ENCODE measurements at regions not wholly inside any gene's neighbourhood (a gene's known extent, or its start where the extent isn't known, plus 50 kb on each side); places are given as distances from the start of the nearest gene placed in this dataset.

DNA sequence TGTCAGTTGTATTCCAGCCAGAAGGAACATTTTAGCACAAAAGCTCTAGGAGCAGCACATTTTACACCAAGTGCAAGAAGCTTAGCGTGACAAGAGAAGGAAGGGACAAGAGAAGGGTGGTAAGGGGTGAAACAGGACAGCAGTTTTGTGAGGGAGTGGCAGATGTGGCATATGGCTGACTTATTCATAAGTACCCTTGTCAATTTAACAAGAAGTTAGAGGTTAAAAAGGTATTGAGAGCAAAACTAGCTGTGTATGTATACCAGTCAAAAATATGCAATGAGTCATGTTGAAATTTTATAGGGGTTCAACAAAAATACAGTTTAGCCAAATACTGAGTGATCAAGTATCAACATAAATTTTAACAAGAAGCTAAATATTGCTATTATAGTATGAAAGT lies 561.5 kb upstream of the POT1 start:
- Histone ChIP-seq H3K27ac (ENCODE audit: insufficient read depth, low read length) (no peak overlapping the region), H2AFZ (ENCODE audit: low read length) (no peak overlapping the region)
- TF ChIP-seq, protein P1, sequence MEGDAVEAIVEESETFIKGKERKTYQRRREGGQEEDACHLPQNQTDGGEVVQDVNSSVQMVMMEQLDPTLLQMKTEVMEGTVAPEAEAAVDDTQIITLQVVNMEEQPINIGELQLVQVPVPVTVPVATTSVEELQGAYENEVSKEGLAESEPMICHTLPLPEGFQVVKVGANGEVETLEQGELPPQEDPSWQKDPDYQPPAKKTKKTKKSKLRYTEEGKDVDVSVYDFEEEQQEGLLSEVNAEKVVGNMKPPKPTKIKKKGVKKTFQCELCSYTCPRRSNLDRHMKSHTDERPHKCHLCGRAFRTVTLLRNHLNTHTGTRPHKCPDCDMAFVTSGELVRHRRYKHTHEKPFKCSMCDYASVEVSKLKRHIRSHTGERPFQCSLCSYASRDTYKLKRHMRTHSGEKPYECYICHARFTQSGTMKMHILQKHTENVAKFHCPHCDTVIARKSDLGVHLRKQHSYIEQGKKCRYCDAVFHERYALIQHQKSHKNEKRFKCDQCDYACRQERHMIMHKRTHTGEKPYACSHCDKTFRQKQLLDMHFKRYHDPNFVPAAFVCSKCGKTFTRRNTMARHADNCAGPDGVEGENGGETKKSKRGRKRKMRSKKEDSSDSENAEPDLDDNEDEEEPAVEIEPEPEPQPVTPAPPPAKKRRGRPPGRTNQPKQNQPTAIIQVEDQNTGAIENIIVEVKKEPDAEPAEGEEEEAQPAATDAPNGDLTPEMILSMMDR (conservative IDR thresholded peaks at IDR 0.05 in 1 of 2, IDR thresholded peaks at IDR 0.05 in 1 of 2; ENCODE audit: low read depth in 1 of 2, low read length in 2 of 2), result no peak
- no peak for TF ChIP-seq EZH2 (IDR thresholded peaks at IDR 0.05; ENCODE audit: low read length, missing control alignments)

DNA sequence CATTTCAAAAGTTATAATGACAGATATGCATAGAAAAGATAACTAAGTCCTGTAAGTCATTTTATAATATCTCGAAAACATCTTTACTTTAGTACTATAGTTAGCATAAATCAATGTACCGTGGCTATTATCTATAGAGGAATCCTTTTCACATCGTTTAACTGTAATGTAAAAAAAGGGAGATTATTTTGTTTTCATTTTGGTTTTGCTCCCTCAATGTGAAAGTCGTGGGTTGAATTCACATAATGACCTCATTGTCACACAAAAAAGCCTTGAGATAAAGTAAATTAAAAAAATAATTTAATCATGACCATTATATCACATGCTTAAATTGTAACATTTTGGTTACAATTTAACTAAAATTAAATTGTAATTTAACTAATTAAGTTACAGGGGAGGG lies 560.5 kb upstream of the POT1 start:
- Histone ChIP-seq H2AFZ (ENCODE audit: low read length) (no peak overlapping the region), H3K9ac (ENCODE audit: insufficient read depth, low read length) (no peak overlapping the region), H3K36me3 (ENCODE audit: control insufficient read depth, insufficient read depth, low read length) (no peaks in the 10 kb centered on the region), H3K9me3 (ENCODE audit: control insufficient read depth, insufficient read depth, low read depth, low read length) (no peaks in the 10 kb centered on the region), H3K4me2 (ENCODE audit: extremely low read depth, insufficient read depth, low read length) (no peak overlapping the region), H3K79me2 (ENCODE audit: control insufficient read depth, insufficient read depth, low read length) (no peaks in the 10 kb centered on the region), H3K4me3 (replicated peaks in 1 of 4; ENCODE audit: control extremely low read depth in 1 of 4, insufficient read depth in 1 of 4, low read depth in 3 of 4, low read length in 4 of 4) (no peak overlapping the region), H3K27me3 (ENCODE audit: control insufficient read depth, insufficient read depth, low read length) (no peaks in the 10 kb centered on the region), H4K20me1 (ENCODE audit: control insufficient read depth, extremely low read depth, insufficient read depth, low read length) (no peaks in the 10 kb centered on the region), H3K27ac (ENCODE audit: insufficient read depth, low read length) (no peak overlapping the region), H3K4me1 (ENCODE audit: control insufficient read depth, extremely low read depth, insufficient read depth, low read length) (no peaks in the 10 kb centered on the region)
- DNase-seq (ENCODE audit: low read depth in 2 of 2), result no peak
- TF ChIP-seq, protein P1 (conservative IDR thresholded peaks at IDR 0.05 in 1 of 2, IDR thresholded peaks at IDR 0.05 in 1 of 2; ENCODE audit: low read depth in 1 of 2, low read length in 2 of 2), result no peak
- no peak for TF ChIP-seq EZH2 (IDR thresholded peaks at IDR 0.05; ENCODE audit: low read length, missing control alignments)

More for the DNA sequence above, 561.5 kb upstream of the POT1 start:
- Histone ChIP-seq H4K20me1 (ENCODE audit: control insufficient read depth, extremely low read depth, insufficient read depth, low read length) (no peaks in the 10 kb centered on the region), H3K9ac (ENCODE audit: insufficient read depth, low read length) (no peak overlapping the region), H3K79me2 (ENCODE audit: control insufficient read depth, insufficient read depth, low read length) (no peaks in the 10 kb centered on the region), H3K4me3 (replicated peaks in 1 of 4; ENCODE audit: control extremely low read depth in 1 of 4, insufficient read depth in 1 of 4, low read depth in 3 of 4, low read length in 4 of 4) (no peak overlapping the region), H3K36me3 (ENCODE audit: control insufficient read depth, insufficient read depth, low read length) (no peaks in the 10 kb centered on the region), H3K4me2 (ENCODE audit: extremely low read depth, insufficient read depth, low read length) (no peak overlapping the region), H3K27me3 (ENCODE audit: control insufficient read depth, insufficient read depth, low read length) (no peaks in the 10 kb centered on the region), H3K9me3 (ENCODE audit: control insufficient read depth, insufficient read depth, low read depth, low read length) (no peaks in the 10 kb centered on the region), H3K4me1 (ENCODE audit: control insufficient read depth, extremely low read depth, insufficient read depth, low read length) (no peaks in the 10 kb centered on the region)
- DNase-seq (ENCODE audit: low read depth in 2 of 2), result no peak

DNA sequence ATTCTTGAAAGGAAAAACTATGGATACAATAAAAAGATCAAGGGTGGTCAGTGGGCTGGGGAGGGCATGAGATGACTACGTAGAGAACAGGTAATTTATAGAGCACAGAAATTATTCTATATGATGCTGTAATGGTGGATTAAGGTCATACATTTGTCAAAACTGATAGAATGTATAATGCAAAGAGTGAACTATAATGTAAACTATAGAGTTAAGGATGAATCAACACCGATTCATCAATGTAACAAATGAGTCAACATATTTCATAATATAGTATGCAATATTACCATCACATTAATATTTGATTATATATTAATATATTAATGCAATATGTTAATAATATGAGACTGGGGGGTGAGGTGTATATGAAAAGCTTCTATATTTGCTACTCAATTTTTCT lies 555.6 kb upstream of the POT1 start:
- no peak overlapping the region for H3K9ac ChIP-seq (ENCODE audit: insufficient read depth, low read length)
- no peaks in the 10 kb centered on the region for H3K27me3 ChIP-seq (ENCODE audit: control insufficient read depth, insufficient read depth, low read length)
- H4K20me1 ChIP-seq (ENCODE audit: control insufficient read depth, extremely low read depth, insufficient read depth, low read length), result no peaks in the 10 kb centered on the region
- no peak overlapping the region for H2AFZ ChIP-seq (ENCODE audit: low read length)
- TF ChIP-seq, protein P1 (conservative IDR thresholded peaks at IDR 0.05 in 1 of 2, IDR thresholded peaks at IDR 0.05 in 1 of 2; ENCODE audit: low read depth in 1 of 2, low read length in 2 of 2), result no peak
- no peaks in the 10 kb centered on the region for H3K4me1 ChIP-seq (ENCODE audit: control insufficient read depth, extremely low read depth, insufficient read depth, low read length)
- H3K27ac ChIP-seq (ENCODE audit: insufficient read depth, low read length), result no peak overlapping the region
- no peak for DNase-seq (ENCODE audit: low read depth in 2 of 2)
- no peaks in the 10 kb centered on the region for H3K79me2 ChIP-seq (ENCODE audit: control insufficient read depth, insufficient read depth, low read length)
- no peaks in the 10 kb centered on the region for H3K36me3 ChIP-seq (ENCODE audit: control insufficient read depth, insufficient read depth, low read length)
- H3K4me3 ChIP-seq (replicated peaks in 1 of 4; ENCODE audit: control extremely low read depth in 1 of 4, insufficient read depth in 1 of 4, low read depth in 3 of 4, low read length in 4 of 4), result no peak overlapping the region
- H3K4me2 ChIP-seq (ENCODE audit: extremely low read depth, insufficient read depth, low read length), result no peak overlapping the region
- H3K9me3 ChIP-seq (ENCODE audit: control insufficient read depth, insufficient read depth, low read depth, low read length), result no peaks in the 10 kb centered on the region

Data from fibroblast of lung (primary cell).